Jurkat, Clone E6-1 (cell line): ENCODE measurements at regions not wholly inside any gene's neighbourhood (a gene's known extent, or its start where the extent isn't known, plus 50 kb on each side); places are given as distances from the start of the nearest gene placed in this dataset.

ENCODE experiments used
- DNase-seq: peaks from one replicate; pipeline ENCODE4 v3.0.0-alpha.2; 2011; ENCODE audit warnings: low read depth, low spot score
- H3K4me3 ChIP-seq: 2 replicates; pipeline ENCODE4 v1.5.1; 2011; ENCODE audit warnings: mild to moderate bottlenecking, low read length, control low read depth, moderate library complexity

- no peak overlapping the region for H3K4me3 ChIP-seq
- no peak for DNase-seq
Observed at GRCh38 chr2:14513903-14514302, 118.6 kb upstream of the LRATD1 start.

DNA sequence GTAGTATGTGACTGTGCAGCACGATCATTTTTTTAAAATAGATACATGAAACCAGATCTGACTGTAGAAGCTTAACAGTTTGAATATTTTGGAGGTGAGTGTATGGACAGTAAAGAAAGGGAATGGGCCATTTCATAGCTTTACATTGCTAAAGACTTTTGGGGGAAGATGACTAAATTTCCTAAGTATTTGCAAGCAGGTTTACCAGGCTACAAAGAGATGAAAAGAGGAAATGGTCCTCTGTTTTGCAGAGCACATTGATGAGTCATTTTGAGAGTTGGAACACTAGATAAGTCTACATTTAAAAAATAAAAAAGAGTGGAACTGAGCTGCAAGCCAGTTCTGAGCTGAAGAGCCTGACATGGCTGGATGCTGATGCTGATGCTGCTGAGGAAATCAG, 115.7 kb upstream of the LRATD1 start:
- DNase-seq, result no peak
- no peak overlapping the region for H3K4me3 ChIP-seq

DNA sequence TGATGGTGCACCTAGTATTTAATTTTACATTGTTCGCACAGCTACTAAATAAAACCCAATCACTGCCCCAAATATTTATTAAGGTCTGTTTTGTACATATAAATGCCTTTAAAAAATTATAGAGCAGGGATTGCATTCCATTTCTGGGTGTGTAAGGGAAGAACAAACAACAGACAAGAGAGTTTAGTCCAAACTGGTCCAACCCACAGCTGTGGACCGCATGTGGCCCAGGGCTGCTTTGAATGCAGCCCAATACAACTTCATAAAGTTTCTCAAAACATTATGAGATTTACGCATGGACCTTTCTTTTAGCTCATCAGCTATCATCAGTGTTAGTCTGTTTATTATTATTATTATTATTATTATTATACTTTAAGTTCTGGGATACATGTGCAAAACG, 114.8 kb upstream of the LRATD1 start:
- DNase-seq, result no peak
- H3K4me3 ChIP-seq, result no peak overlapping the region

GRCh38 chr2:14520385-14520945, 112.1 kb upstream of the LRATD1 start:
- DNase-seq, result no peak
- no peak overlapping the region for H3K4me3 ChIP-seq

DNA sequence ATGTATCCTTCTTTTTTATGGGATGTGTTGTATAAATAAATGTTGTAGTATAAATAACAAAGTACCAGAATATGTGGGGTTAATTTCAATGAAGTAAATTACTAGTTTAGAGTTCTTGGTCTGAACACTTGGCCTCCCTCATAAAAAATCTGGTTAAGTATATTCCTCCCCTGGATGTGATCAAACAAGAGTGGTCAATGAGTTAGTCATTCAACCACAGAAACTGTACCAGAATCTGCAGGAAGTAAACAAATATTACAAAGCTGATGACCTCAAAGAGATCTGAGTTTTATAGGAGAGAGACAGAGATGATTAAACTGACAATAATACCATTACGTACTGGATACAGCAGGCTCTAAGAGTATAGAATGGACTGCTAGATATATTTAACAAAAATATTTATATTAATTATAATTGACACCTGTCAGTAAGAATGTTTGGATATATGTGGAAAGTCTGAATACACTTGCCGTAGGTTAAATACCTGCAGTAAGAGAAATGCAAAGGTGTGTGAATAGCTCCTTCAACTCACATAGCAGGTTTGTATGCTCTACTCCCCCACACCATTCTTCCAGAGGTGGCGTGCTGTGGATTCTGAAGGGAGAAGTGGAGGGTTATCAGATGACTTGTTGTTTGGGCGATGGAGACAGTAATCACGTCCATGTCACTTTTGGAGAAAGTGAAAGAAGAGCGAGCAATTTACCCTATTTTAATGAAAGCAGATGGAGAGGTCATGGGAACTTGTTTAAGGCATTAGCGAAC, 108.3 kb upstream of the LRATD1 start:
- no peak overlapping the region for H3K4me3 ChIP-seq
- DNase-seq, result no peak

GRCh38 chr2:14524803-14525080, 107.8 kb upstream of the LRATD1 start:
- DNase-seq, result no peak

DNA sequence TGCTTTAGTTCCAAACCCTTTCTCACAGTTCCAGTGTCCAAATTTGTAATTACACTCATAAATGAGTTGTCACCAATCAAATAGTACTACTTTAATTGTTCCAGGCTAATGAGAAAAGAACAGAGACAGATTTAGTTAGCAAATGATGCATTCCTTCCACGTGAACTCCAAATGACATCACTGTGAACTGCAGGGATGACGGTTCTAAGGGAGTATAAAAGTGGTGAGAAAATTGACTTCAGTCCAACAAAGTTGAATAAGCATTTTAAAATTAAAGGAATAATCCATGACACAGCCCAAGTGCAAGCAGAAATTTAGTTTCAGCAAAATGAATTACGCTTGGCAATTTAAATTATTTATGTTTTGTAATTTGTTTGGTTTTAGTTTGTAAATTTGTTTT, 102.0 kb upstream of the LRATD1 start:
- no peak for DNase-seq

More at GRCh38 chr2:14524803-14525080, 107.8 kb upstream of the LRATD1 start:
- no peak overlapping the region for H3K4me3 ChIP-seq

DNA sequence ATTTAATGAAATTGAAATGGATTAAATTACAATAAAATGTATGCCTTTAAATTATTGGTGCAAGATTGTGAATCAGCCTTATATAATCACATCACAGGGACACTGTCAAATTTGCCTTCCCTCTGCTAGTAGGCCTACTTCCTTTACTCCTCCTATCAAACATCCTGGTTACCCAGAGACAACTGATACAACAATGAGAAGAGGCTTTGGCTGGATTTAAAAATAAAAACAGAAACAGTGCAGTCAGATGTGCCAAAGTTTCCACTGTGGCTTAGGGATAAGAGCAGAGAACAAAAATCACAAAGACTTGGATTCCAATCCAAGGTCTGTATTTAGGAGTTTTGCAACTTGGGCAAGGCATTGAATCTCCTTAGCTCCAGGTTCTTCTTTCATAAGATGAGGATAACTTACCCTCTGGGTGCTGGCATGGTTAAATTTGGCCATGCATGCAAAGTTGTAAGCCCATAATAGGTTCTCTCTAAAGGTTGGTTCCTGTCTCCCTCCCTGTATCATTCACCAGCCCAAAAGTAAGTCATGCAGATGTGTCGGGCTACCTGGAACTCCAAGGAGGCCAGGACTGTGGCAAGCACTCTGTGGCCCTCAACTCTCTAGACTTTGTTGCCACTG, 99.3 kb upstream of the LRATD1 start:
- no peak for DNase-seq
- H3K4me3 ChIP-seq, result no peak overlapping the region

More for the DNA sequence above, 102.0 kb upstream of the LRATD1 start:
- no peak overlapping the region for H3K4me3 ChIP-seq

DNA sequence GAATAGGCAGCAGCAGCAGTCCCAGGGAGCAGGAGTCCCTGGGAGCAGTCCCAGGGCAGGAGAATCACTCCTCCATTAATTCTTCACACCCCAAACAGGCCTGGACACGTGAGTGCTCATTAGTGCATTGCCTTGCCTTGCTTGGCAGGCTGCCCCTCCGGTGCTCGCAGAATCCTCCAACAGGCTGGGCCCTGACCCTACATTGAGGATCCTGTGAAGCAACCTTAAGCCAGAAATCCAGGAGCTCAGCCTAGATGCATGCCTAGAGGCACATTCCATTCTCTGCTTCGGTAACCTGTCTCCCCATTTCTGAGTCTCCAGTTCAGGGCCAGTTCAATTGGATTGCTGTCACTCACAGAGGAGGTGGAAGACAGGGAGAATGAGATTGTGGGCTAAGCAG, 97.4 kb upstream of the LRATD1 start:
- no peak for DNase-seq
- no peak overlapping the region for H3K4me3 ChIP-seq

- DNase-seq, result no peak
- no peak overlapping the region for H3K4me3 ChIP-seq
Observed at GRCh38 chr2:14536976-14537375, 95.5 kb upstream of the LRATD1 start.

- no peak overlapping the region for H3K4me3 ChIP-seq
- no peak for DNase-seq
Observed at GRCh38 chr2:14540015-14540414, 92.5 kb upstream of the LRATD1 start.

DNA sequence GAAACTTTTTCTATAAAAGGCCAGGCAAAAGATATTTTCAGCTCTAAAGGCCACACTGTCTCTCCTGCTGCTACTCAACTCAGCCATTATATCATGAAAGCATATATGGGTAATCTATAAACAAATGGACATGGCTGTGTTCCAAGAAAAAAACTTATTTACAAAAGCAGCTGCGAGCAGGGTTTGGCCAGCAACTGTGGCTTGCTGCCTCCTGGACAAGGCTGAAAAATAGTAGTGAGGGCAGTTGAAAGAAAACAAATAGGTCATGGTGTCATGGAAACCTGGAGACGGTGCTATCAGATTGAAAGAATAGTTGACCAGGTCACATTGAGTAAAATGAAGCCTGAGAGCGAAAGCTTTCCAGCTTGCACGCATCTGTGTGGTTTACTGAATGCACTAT, 89.2 kb upstream of the LRATD1 start:
- DNase-seq, result no peak

GRCh38 chr2:14544247-14544646, 88.3 kb upstream of the LRATD1 start:
- DNase-seq, result no peak
- no peak overlapping the region for H3K4me3 ChIP-seq

More for the DNA sequence above, 89.2 kb upstream of the LRATD1 start:
- H3K4me3 ChIP-seq, result no peak overlapping the region

- H3K4me3 ChIP-seq, result no peak overlapping the region
- no peak for DNase-seq
Observed at GRCh38 chr2:14547830-14548229, 84.7 kb upstream of the LRATD1 start.

GRCh38 chr2:14550658-14551057, 81.9 kb upstream of the LRATD1 start:
- DNase-seq, result no peak
- no peak overlapping the region for H3K4me3 ChIP-seq

GRCh38 chr2:14551069-14551468, 81.4 kb upstream of the LRATD1 start:
- DNase-seq, result no peak
- H3K4me3 ChIP-seq, result no peak overlapping the region

DNA sequence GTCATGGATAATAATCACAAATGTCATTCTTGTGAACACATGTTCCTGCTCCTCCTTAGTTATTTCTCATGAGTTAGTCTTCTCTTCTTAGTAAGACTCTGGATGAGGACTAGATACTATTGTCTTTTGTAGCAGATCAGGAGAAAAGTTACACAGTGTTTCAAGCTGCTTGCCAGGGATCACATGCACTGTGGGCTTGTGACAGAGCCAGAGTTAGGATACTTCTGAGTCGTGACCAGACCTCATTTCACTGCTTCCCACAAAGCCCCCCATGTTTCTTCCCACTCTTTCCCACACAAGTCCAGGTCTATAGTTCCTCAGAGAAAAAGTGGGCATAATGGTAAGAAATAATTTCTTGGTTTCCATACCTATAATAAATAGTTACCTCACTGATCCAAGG, 80.2 kb upstream of the LRATD1 start:
- H3K4me3 ChIP-seq, result no peak overlapping the region
- DNase-seq, result no peak

GRCh38 chr2:14552818-14553217, 79.7 kb upstream of the LRATD1 start:
- DNase-seq, result no peak
- H3K4me3 ChIP-seq, result no peak overlapping the region

GRCh38 chr2:14554849-14555545, 77.5 kb upstream of the LRATD1 start:
- no peak for DNase-seq
- no peak overlapping the region for H3K4me3 ChIP-seq

DNA sequence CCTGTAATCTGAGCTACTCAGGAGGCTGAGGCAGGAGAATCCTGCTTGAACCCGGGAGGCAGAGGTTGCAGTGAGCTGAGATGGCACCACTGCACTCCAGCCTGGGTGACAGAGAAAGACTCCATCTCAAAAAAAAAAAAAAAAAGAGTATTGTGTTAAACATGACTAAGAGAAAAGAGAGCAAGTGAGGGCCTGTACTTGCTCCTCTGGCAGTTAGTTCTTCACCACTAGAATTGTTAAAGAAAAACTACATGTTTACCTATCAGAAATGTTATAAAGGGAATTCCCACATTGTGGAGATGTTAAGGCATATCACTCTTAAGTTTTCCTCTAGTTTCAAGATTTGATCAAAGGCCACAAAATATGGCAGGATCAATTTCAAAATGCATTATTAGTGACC, 75.4 kb upstream of the LRATD1 start:
- no peak for DNase-seq
- no peak overlapping the region for H3K4me3 ChIP-seq
